HL-60 (cell line): ENCODE measurements at regions not wholly inside any gene's neighbourhood (a gene's known extent, or its start where the extent isn't known, plus 50 kb on each side); places are given as distances from the start of the nearest gene placed in this dataset.

Experiments used
- DNase-seq, 2 experiments: peaks; one replicate each; pipeline ENCODE4 v3.0.0-alpha.2; 2010 to 2020; ENCODE audit warnings: low read depth in 1 of 2, low spot score in 1 of 2
- H3K27ac ChIP-seq: fragments of 250-450 bp; sonication (Bioruptor Pico); replicated peaks from 2 replicates; pipeline ENCODE4 v1.5.1; 2020; ENCODE audit warnings: mild to moderate bottlenecking, moderate library complexity
- H3K27me3 ChIP-seq: fragments of 250-450 bp; sonication (Bioruptor Pico); 2 replicates; pipeline ENCODE4 v1.5.1; 2021; ENCODE audit warnings: mild to moderate bottlenecking, moderate library complexity; ENCODE audit not compliant: insufficient read depth, poor library complexity, severe bottlenecking
- H3K4me3 ChIP-seq: replicated peaks from 2 replicates; pipeline ENCODE4 v1.5.1; 2011; ENCODE audit warnings: mild to moderate bottlenecking, control low read depth, low read length; ENCODE audit not compliant: insufficient read depth
- CTCF ChIP-seq: IDR thresholded peaks from one replicate; pipeline ENCODE4 v1.5.1; 2011; ENCODE audit warnings: low read length, control low read depth, inconsistent platforms; ENCODE audit not compliant: insufficient read depth
- GABPA ChIP-seq: IDR thresholded peaks from 2 replicates; pipeline ENCODE4 v1.6.1; 2012; ENCODE audit warnings: low read depth
- POLR2AphosphoS5 ChIP-seq: IDR thresholded peaks from 2 replicates; pipeline ENCODE4 v1.6.1; 2012; ENCODE audit warnings: low read depth
- REST ChIP-seq: IDR thresholded peaks from 2 replicates; pipeline ENCODE4 v1.6.1; 2012; ENCODE audit warnings: low read depth; ENCODE audit not compliant: insufficient replicate concordance
- SPI1 ChIP-seq: IDR thresholded peaks from 2 replicates; pipeline ENCODE4 v1.6.1; 2012; ENCODE audit warnings: low read depth, mild to moderate bottlenecking, borderline replicate concordance

GRCh38 chr3:31423482-31423881 is 109.2 kb upstream of the STT3B start:
- TF ChIP-seq GABPA (no peak), SPI1 (no peak), CTCF (no peak), REST (no peak), POLR2AphosphoS5 (no peak)
- no peak for DNase-seq
- Histone ChIP-seq H3K27me3 (no peaks in the 10 kb centered on the region), H3K4me3 (no peak overlapping the region), H3K27ac (no peak overlapping the region)

GRCh38 chr3:31425401-31425800 is 107.3 kb upstream of the STT3B start:
- H3K4me3 ChIP-seq, result no peak overlapping the region
- TF ChIP-seq SPI1 (no peak), CTCF (no peak), REST (no peak), GABPA (no peak), POLR2AphosphoS5 (no peak)
- no peak for DNase-seq
- no peaks in the 10 kb centered on the region for H3K27me3 ChIP-seq
- H3K27ac ChIP-seq, result no peak overlapping the region

GRCh38 chr3:31427623-31428022 is 105.1 kb upstream of the STT3B start:
- TF ChIP-seq GABPA, result no peak
- no peak for TF ChIP-seq POLR2AphosphoS5
- no peak for TF ChIP-seq CTCF
- TF ChIP-seq REST, result no peak
- TF ChIP-seq SPI1, result no peak
- no peak for DNase-seq

More at GRCh38 chr3:31427623-31428022, 105.1 kb upstream of the STT3B start:
- no peak overlapping the region for H3K4me3 ChIP-seq
- no peak overlapping the region for H3K27ac ChIP-seq
- no peaks in the 10 kb centered on the region for H3K27me3 ChIP-seq
